Neural cell (in vitro differentiated cells): ENCODE measurements at regions not wholly inside any gene's neighbourhood (a gene's known extent, or its start where the extent isn't known, plus 50 kb on each side); places are given as distances from the start of the nearest gene placed in this dataset.

Experiments used
- CTCF ChIP-seq: fragments of 450-650 bp; IDR thresholded peaks from 2 replicates; pipeline ENCODE4 v1.5.1; 2014; ENCODE audit warnings: antibody characterized with exemption, mild to moderate bottlenecking, moderate library complexity; ENCODE audit not compliant: poor library complexity, severe bottlenecking
- EZH2 ChIP-seq: fragments of 200-600, 300-800 bp; shearing (Covaris generic), sonication (generic); IDR thresholded peaks from 2 replicates; pipeline ENCODE4 v1.6.1; 2014; ENCODE audit warnings: antibody characterized with exemption, low read length, borderline replicate concordance, mild to moderate bottlenecking; ENCODE audit not compliant: insufficient read depth, poor library complexity, severe bottlenecking
- POLR2AphosphoS5 ChIP-seq: IDR thresholded peaks from 2 replicates; pipeline ENCODE4 v1.6.1; 2012
- RAD21 ChIP-seq: fragments of 450-650 bp; conservative IDR thresholded peaks from 2 replicates; pipeline ENCODE4 v1.6.1; 2014; ENCODE audit warnings: antibody characterized with exemption, mild to moderate bottlenecking, moderate library complexity
- SMC3 ChIP-seq: fragments of 450-650 bp; conservative IDR thresholded peaks from 2 replicates; pipeline ENCODE4 v1.6.1; 2014; ENCODE audit warnings: antibody characterized with exemption, mild to moderate bottlenecking, moderate library complexity; ENCODE audit not compliant: poor library complexity
- TAF1 ChIP-seq: IDR thresholded peaks from 2 replicates; pipeline ENCODE4 v1.6.1; 2012; ENCODE audit warnings: low read depth

GRCh38 chr4:159884989-159885388, 782.1 kb downstream of the RAPGEF2 start:
- TF ChIP-seq CTCF, result no peak
- TF ChIP-seq POLR2AphosphoS5, result no peak
- TF ChIP-seq TAF1, result no peak
- TF ChIP-seq SMC3, result no peak
- TF ChIP-seq EZH2, result no peak
- TF ChIP-seq RAD21, result no peak
